ENCODE measurements at regions not wholly inside any gene's neighbourhood (a gene's known extent, or its start where the extent isn't known, plus 50 kb on each side); places are given as distances from the start of the nearest gene placed in this dataset.

DNA sequence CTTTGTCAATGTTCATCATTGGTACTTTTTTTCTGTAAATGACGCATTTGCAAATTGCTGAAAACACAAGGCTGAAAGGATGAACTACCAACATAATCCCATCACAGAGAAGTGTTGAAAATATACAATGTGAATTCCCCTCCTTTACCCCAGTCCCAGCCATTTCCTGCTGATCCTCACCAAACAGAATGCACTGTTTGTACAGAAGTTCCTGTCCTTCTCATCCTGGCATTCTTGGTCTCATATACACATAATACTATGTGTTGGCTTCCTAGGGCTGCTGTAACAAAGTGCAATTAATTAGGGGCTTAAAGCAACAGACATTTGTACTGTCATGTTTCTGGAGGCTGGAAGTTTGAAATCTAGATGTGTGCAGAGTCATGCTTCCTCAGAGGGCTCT is 836.2 kb upstream of the MGAT4C start:
- Histone ChIP-seq H3K4me1 (ENCODE audit: insufficient read depth, insufficient read length) (no peaks in the 10 kb centered on the region), H3K4me3 (ENCODE audit: insufficient read length, low read depth) (no peak overlapping the region), H3K9me3 (ENCODE audit: insufficient read depth, low read length) (no peaks in the 10 kb centered on the region), H3K9ac (ENCODE audit: insufficient read length, low read depth) (no peak overlapping the region), H3K27me3 (ENCODE audit: insufficient read depth, insufficient read length) (no peaks in the 10 kb centered on the region), H3K36me3 (ENCODE audit: insufficient read depth, insufficient read length, low read length) (no peaks in the 10 kb centered on the region)
- no peak for DNase-seq (ENCODE audit: low read depth, low spot score)
- TF ChIP-seq YY1 (IDR thresholded peaks at IDR 0.05; ENCODE audit: insufficient read depth, insufficient read length), result no peak
- TF ChIP-seq ZNF274 (IDR thresholded peaks at IDR 0.05; ENCODE audit: low read depth, low read length), result no peak
- no peak for TF ChIP-seq SUZ12 (IDR thresholded peaks at IDR 0.05; ENCODE audit: extremely low read depth, insufficient read depth, insufficient read length)

DNA sequence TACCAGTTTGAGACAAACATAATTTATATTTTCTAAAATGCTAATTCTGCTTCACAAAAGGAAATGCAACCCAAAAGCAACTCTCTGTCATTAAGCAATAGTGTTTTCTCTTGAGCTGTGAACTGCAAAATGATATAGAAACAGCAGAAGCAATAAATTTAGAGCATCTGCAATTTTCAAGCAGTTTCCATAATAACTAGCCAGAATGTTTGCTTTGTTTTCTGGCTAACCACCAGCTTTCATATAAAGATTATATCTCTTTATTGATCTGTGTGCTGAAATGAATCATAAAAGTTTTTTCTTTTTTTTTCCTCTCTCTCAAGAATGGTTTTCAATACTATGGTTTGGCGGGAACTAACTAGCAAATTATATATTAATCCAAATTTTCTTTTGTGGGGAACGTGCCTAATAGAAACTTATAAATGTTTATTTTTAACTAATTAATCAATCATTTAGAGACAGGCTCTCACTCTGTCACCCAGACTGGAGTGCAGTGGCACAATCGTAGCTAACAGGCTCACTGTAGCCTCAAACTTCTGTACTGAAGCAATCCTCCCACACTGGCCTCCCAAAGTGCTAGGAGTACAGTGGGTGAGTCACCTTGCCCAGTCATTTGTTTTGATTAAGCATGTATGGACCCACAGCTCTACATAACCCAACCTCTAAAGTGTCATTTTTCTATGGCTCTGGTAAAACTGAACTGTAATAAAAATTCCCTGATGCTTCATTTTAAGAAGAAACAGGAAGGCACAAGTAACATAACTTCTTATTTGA is 830.1 kb upstream of the MGAT4C start:
- TF ChIP-seq ZNF274 (IDR thresholded peaks at IDR 0.05; ENCODE audit: low read depth, low read length) (no peak), YY1 (IDR thresholded peaks at IDR 0.05; ENCODE audit: insufficient read depth, insufficient read length) (no peak), SUZ12 (IDR thresholded peaks at IDR 0.05; ENCODE audit: extremely low read depth, insufficient read depth, insufficient read length) (no peak)
- Histone ChIP-seq H3K9ac (ENCODE audit: insufficient read length, low read depth) (no peak overlapping the region), H3K4me3 (ENCODE audit: insufficient read length, low read depth) (no peak overlapping the region), H3K9me3 (ENCODE audit: insufficient read depth, low read length) (no peaks in the 10 kb centered on the region), H3K4me1 (ENCODE audit: insufficient read depth, insufficient read length) (no peaks in the 10 kb centered on the region), H3K36me3 (ENCODE audit: insufficient read depth, insufficient read length, low read length) (no peaks in the 10 kb centered on the region), H3K27me3 (ENCODE audit: insufficient read depth, insufficient read length) (no peaks in the 10 kb centered on the region)
- DNase-seq (ENCODE audit: low read depth, low spot score), result no peak

DNA sequence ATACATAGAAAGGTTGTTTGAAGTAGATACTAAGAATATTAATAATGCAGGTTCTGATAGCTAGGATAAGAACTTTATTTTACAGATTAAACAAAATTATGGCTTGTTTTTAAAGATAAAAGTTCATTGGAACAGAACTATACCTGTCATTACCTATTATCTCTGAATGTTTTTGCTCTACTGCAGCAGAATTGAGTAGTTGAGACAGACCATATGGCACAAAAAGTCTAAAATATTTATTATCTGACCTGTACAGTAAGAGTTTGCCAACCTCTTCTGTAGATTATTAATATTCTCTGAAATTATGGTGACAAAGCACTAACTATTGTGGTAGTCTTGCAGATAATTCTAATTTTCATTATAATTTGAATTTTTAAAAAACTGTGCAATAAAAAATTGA is 829.1 kb upstream of the MGAT4C start:
- Histone ChIP-seq H3K4me1 (ENCODE audit: insufficient read depth, insufficient read length) (no peaks in the 10 kb centered on the region), H3K9me3 (ENCODE audit: insufficient read depth, low read length) (no peaks in the 10 kb centered on the region), H3K4me3 (ENCODE audit: insufficient read length, low read depth) (no peak overlapping the region), H3K27me3 (ENCODE audit: insufficient read depth, insufficient read length) (no peaks in the 10 kb centered on the region), H3K36me3 (ENCODE audit: insufficient read depth, insufficient read length, low read length) (no peaks in the 10 kb centered on the region), H3K9ac (ENCODE audit: insufficient read length, low read depth) (no peak overlapping the region)
- TF ChIP-seq ZNF274 (IDR thresholded peaks at IDR 0.05; ENCODE audit: low read depth, low read length) (no peak), SUZ12 (IDR thresholded peaks at IDR 0.05; ENCODE audit: extremely low read depth, insufficient read depth, insufficient read length) (no peak), YY1 (IDR thresholded peaks at IDR 0.05; ENCODE audit: insufficient read depth, insufficient read length) (no peak)
- no peak for DNase-seq (ENCODE audit: low read depth, low spot score)

DNA sequence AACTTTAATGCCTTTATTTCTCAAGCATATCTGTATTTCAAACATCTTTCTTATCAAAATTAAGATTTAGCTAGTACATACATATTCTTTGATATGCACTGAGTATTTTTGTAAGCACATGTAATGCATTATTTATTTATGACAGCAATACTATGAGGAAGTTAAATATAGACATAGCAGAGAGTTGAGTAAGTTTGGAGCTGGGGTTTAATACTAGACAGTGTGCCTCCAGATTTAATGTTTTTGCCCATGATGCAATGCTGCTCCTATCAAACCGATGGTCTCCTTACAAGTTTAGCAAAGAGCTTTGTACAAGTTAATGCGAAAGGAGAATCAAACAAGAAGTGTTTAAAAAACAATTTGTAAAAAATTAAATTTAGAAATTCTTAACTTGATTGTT is 826.6 kb upstream of the MGAT4C start:
- no peaks in the 10 kb centered on the region for H3K27me3 ChIP-seq (ENCODE audit: insufficient read depth, insufficient read length)
- no peaks in the 10 kb centered on the region for H3K4me1 ChIP-seq (ENCODE audit: insufficient read depth, insufficient read length)
- H3K9ac ChIP-seq (ENCODE audit: insufficient read length, low read depth), result no peak overlapping the region
- no peak for DNase-seq (ENCODE audit: low read depth, low spot score)
- no peaks in the 10 kb centered on the region for H3K36me3 ChIP-seq (ENCODE audit: insufficient read depth, insufficient read length, low read length)
- H3K4me3 ChIP-seq (ENCODE audit: insufficient read length, low read depth), result no peak overlapping the region
- H3K9me3 ChIP-seq (ENCODE audit: insufficient read depth, low read length), result no peaks in the 10 kb centered on the region
- TF ChIP-seq SUZ12 (IDR thresholded peaks at IDR 0.05; ENCODE audit: extremely low read depth, insufficient read depth, insufficient read length) (no peak), YY1 (IDR thresholded peaks at IDR 0.05; ENCODE audit: insufficient read depth, insufficient read length) (no peak), ZNF274 (IDR thresholded peaks at IDR 0.05; ENCODE audit: low read depth, low read length) (no peak)

DNA sequence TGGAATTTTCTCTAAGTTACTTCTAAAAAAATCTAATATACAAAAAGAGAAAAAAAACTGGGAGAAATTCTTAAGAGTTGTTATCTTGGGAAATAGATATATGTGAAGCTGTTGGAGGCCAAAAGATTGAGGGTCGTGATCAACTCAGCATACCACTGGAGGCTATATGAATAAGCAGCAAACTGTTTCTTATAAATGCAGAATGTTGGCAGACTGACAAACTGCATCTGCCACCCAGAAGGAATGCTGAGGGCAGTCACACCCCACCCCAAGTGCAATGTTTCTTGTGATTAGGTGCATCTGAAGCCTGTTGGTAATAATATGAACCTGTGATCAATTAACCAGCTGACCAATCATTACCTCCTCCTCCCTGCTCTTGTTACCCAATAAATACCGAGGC is 818.6 kb upstream of the MGAT4C start:
- Histone ChIP-seq H3K4me1 (ENCODE audit: insufficient read depth, insufficient read length) (no peaks in the 10 kb centered on the region), H3K9ac (ENCODE audit: insufficient read length, low read depth) (no peak overlapping the region), H3K9me3 (ENCODE audit: insufficient read depth, low read length) (peaks cover 27% of the 10 kb centered on the region), H3K36me3 (ENCODE audit: insufficient read depth, insufficient read length, low read length) (no peaks in the 10 kb centered on the region), H3K27me3 (ENCODE audit: insufficient read depth, insufficient read length) (no peaks in the 10 kb centered on the region), H3K4me3 (ENCODE audit: insufficient read length, low read depth) (no peak overlapping the region)
- no peak for DNase-seq (ENCODE audit: low read depth, low spot score)
- TF ChIP-seq ZNF274 (IDR thresholded peaks at IDR 0.05; ENCODE audit: low read depth, low read length) (no peak), YY1 (IDR thresholded peaks at IDR 0.05; ENCODE audit: insufficient read depth, insufficient read length) (no peak), SUZ12 (IDR thresholded peaks at IDR 0.05; ENCODE audit: extremely low read depth, insufficient read depth, insufficient read length) (no peak)

DNA sequence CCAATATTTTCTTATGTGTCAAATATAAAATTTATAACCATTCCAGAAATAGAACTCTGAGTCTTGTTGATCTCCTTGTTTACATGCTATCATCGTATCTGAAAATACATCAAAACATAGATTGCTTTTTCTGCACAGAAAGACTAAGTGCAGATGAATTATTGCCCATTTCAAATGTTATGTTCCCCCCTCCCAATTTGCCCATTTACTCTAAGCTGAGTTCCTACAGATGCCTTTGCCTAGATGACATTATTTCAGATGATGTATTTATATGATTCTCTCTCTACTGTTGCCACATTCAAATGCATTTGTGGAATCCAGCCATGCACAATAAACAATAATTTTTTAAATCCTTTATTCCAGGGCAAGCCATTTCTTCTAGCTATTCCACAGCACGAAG is 810.1 kb upstream of the MGAT4C start:
- no peak overlapping the region for H3K9ac ChIP-seq (ENCODE audit: insufficient read length, low read depth)
- H3K9me3 ChIP-seq (ENCODE audit: insufficient read depth, low read length), result no peaks in the 10 kb centered on the region
- H3K27me3 ChIP-seq (ENCODE audit: insufficient read depth, insufficient read length), result no peaks in the 10 kb centered on the region
- no peak for TF ChIP-seq ZNF274 (IDR thresholded peaks at IDR 0.05; ENCODE audit: low read depth, low read length)
- TF ChIP-seq YY1 (IDR thresholded peaks at IDR 0.05; ENCODE audit: insufficient read depth, insufficient read length), result no peak
- no peak for TF ChIP-seq SUZ12 (IDR thresholded peaks at IDR 0.05; ENCODE audit: extremely low read depth, insufficient read depth, insufficient read length)
- H3K4me1 ChIP-seq (ENCODE audit: insufficient read depth, insufficient read length), result no peaks in the 10 kb centered on the region
- no peak for DNase-seq (ENCODE audit: low read depth, low spot score)
- H3K4me3 ChIP-seq (ENCODE audit: insufficient read length, low read depth), result no peak overlapping the region
- H3K36me3 ChIP-seq (ENCODE audit: insufficient read depth, insufficient read length, low read length), result no peaks in the 10 kb centered on the region

DNA sequence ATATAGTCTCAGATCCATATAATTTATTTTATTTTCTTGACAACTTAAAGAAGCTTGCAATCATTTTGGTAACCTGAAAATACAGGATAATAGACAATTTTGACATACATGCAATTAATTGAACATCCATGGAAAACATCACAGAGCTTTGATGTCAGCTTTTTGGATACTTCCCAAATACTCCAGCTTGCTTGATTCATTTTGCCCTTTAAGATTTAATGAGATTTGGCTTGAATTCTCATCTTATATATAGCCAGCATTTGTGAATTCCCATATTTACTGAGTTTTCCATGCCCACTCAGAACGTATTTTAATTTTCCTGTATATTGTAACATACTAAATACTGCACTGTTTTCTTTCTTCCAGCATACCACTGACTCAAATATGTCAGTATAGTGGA is 803.0 kb upstream of the MGAT4C start:
- no peaks in the 10 kb centered on the region for H3K27me3 ChIP-seq (ENCODE audit: insufficient read depth, insufficient read length)
- H3K9me3 ChIP-seq (ENCODE audit: insufficient read depth, low read length), result no peaks in the 10 kb centered on the region
- no peaks in the 10 kb centered on the region for H3K4me1 ChIP-seq (ENCODE audit: insufficient read depth, insufficient read length)
- no peak for DNase-seq (ENCODE audit: low read depth, low spot score)
- H3K4me3 ChIP-seq (ENCODE audit: insufficient read length, low read depth), result no peak overlapping the region
- H3K9ac ChIP-seq (ENCODE audit: insufficient read length, low read depth), result no peak overlapping the region
- H3K36me3 ChIP-seq (ENCODE audit: insufficient read depth, insufficient read length, low read length), result no peaks in the 10 kb centered on the region
- TF ChIP-seq ZNF274 (IDR thresholded peaks at IDR 0.05; ENCODE audit: low read depth, low read length), result no peak
